ENCODE measurements at regions not wholly inside any gene's neighbourhood (a gene's known extent, or its start where the extent isn't known, plus 50 kb on each side); places are given as distances from the start of the nearest gene placed in this dataset.
"Not testable (repeated sequence)": the region's sequence is repeated elsewhere in the genome, so short reads cannot be mapped to it uniquely, and the experiment has no call there.

- no peak for DNase-seq (ENCODE audit: low read depth)
Observed at GRCh38 chr5:131005963-131006684, 158.9 kb downstream of the HINT1 start.

- DNase-seq (ENCODE audit: low read depth): no peak
Observed at GRCh38 chr5:131001507-131001906, 163.5 kb downstream of the HINT1 start.

GRCh38 chr5:131000289-131000688, 164.8 kb downstream of the HINT1 start:
- DNase-seq (ENCODE audit: low read depth): no peak

GRCh38 chr5:130996720-130997119, 168.3 kb downstream of the HINT1 start:
- DNase-seq (ENCODE audit: low read depth): not testable (repeated sequence)

GRCh38 chr5:130995851-130996250, 169.2 kb downstream of the HINT1 start:
- DNase-seq (ENCODE audit: low read depth): no peak

- no peak for DNase-seq (ENCODE audit: low read depth)
Observed at GRCh38 chr5:130995254-130995515, 169.9 kb downstream of the HINT1 start.

- no peak for DNase-seq (ENCODE audit: low read depth)
Observed at GRCh38 chr5:130994496-130995253, 170.4 kb downstream of the HINT1 start.

GRCh38 chr5:130992621-130993020, 172.4 kb downstream of the HINT1 start:
- DNase-seq (ENCODE audit: low read depth): no peak

- DNase-seq (ENCODE audit: low read depth): no peak
Observed at GRCh38 chr5:130992095-130992494, 173.0 kb downstream of the HINT1 start.

GRCh38 chr5:130985776-130986175, 179.3 kb downstream of the HINT1 start:
- no peak for DNase-seq (ENCODE audit: low read depth)

- no peak for DNase-seq (ENCODE audit: low read depth)
Observed at GRCh38 chr5:130981663-130982062, 183.4 kb downstream of the HINT1 start.

- DNase-seq (ENCODE audit: low read depth): no peak
Observed at GRCh38 chr5:130978475-130978874, 186.6 kb downstream of the HINT1 start.

- no peak for DNase-seq (ENCODE audit: low read depth)
Observed at GRCh38 chr5:130976493-130976892, 188.6 kb downstream of the HINT1 start.

- no peak for DNase-seq (ENCODE audit: low read depth)
Observed at GRCh38 chr5:130975847-130976246, 189.2 kb downstream of the HINT1 start.

- no peak for DNase-seq (ENCODE audit: low read depth)
Observed at GRCh38 chr5:130975299-130975698, 189.8 kb downstream of the HINT1 start.

GRCh38 chr5:130974021-130974683, 190.9 kb downstream of the HINT1 start:
- DNase-seq (ENCODE audit: low read depth): no peak

- no peak for DNase-seq (ENCODE audit: low read depth)
Observed at GRCh38 chr5:130966990-130967525, 198.0 kb downstream of the HINT1 start.

GRCh38 chr5:130965920-130966319, 199.1 kb downstream of the HINT1 start:
- no peak for DNase-seq (ENCODE audit: low read depth)

- DNase-seq (ENCODE audit: low read depth): no peak
Observed at GRCh38 chr5:130965360-130965759, 199.7 kb downstream of the HINT1 start.

- no peak for DNase-seq (ENCODE audit: low read depth)
Observed at GRCh38 chr5:130964231-130965202, 200.5 kb downstream of the HINT1 start.

GRCh38 chr5:130963798-130964197, 201.3 kb downstream of the HINT1 start:
- DNase-seq (ENCODE audit: low read depth): no peak

GRCh38 chr5:130957151-130957550, 207.9 kb downstream of the HINT1 start:
- no peak for DNase-seq (ENCODE audit: low read depth)

Data from renal cortical epithelial cell (primary cell).